ENCODE measurements at regions not wholly inside any gene's neighbourhood (a gene's known extent, or its start where the extent isn't known, plus 50 kb on each side); places are given as distances from the start of the nearest gene placed in this dataset.
A peak's percentile ranks its signal among the peaks of the same experiment; 100 is the strongest.

GRCh38 chr14:23876160-23876750 is 77.3 kb upstream of the DHRS4 start:
- Histone ChIP-seq H3K9me3 (replicated peaks in 1 of 2; ENCODE audit: control insufficient read depth in 1 of 2, insufficient read depth in 1 of 2, low read length in 2 of 2) (peaks cover 0 to 5% of the 10 kb centered on the region in 2 donors), H3K9ac (ENCODE audit: insufficient read depth, low read length, poor library complexity, severe bottlenecking) (no peak overlapping the region), H3K27me3 (ENCODE audit: control insufficient read depth in 2 of 2, insufficient read depth in 2 of 2, low read length in 2 of 2) (no peaks in the 10 kb centered on the region), H4K20me1 (ENCODE audit: insufficient read depth, low read length) (no peaks in the 10 kb centered on the region), H3K4me1 (ENCODE audit: control insufficient read depth in 1 of 2, insufficient read depth in 2 of 2, low read length in 2 of 2) (no peaks in the 10 kb centered on the region), H3K4me2 (replicated peaks; ENCODE audit: extremely low read depth, low read length, poor library complexity, severe bottlenecking) (no peak overlapping the region), H3K79me2 (ENCODE audit: insufficient read depth, low read length) (no peaks in the 10 kb centered on the region), H2AFZ (ENCODE audit: insufficient read depth, low read depth, low read length, poor library complexity, severe bottlenecking) (no peak overlapping the region), H3K4me3 (replicated peaks in 1 of 3; ENCODE audit: low read depth in 2 of 3, low read length in 3 of 3) (no peak overlapping the region), H3K27ac (ENCODE audit: low read depth in 1 of 2, low read length in 2 of 2) (no peak overlapping the region), H3K36me3 (replicated peaks in 1 of 2; ENCODE audit: control insufficient read depth in 1 of 2, insufficient read depth in 2 of 2, low read length in 2 of 2) (no peaks in the 10 kb centered on the region)
- Mint-ChIP-seq H3K36me3 (no peaks in the 10 kb centered on the region), H3K4me3 (no peak overlapping the region), H3K27ac (peak overlapping the region in 1 of 7 donors; percentile 6), H3K9me3 (peaks cover 0 to 7% (median 5%) of the 10 kb centered on the region in 7 donors), H3K27me3 (ENCODE audit: low read depth in 3 of 3) (peaks cover 2% of the 10 kb centered on the region in 3 donors), H3K4me1 (no peaks in the 10 kb centered on the region)
- intact Hi-C loops (cut with micrococcal nuclease), result no loop called here
- DNase-seq, result no peak
- TF ChIP-seq, protein P1, sequence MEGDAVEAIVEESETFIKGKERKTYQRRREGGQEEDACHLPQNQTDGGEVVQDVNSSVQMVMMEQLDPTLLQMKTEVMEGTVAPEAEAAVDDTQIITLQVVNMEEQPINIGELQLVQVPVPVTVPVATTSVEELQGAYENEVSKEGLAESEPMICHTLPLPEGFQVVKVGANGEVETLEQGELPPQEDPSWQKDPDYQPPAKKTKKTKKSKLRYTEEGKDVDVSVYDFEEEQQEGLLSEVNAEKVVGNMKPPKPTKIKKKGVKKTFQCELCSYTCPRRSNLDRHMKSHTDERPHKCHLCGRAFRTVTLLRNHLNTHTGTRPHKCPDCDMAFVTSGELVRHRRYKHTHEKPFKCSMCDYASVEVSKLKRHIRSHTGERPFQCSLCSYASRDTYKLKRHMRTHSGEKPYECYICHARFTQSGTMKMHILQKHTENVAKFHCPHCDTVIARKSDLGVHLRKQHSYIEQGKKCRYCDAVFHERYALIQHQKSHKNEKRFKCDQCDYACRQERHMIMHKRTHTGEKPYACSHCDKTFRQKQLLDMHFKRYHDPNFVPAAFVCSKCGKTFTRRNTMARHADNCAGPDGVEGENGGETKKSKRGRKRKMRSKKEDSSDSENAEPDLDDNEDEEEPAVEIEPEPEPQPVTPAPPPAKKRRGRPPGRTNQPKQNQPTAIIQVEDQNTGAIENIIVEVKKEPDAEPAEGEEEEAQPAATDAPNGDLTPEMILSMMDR (IDR thresholded peaks at IDR 0.05), result no peak
- 100% methylated on average over 2 of the region's 3 CpGs for WGBS (ENCODE audit: insufficient coverage)

GRCh38 chr14:23877111-23877510 is 76.5 kb upstream of the DHRS4 start:
- no peak for DNase-seq
- no peak overlapping the region for H3K4me3 ChIP-seq (replicated peaks in 1 of 3; ENCODE audit: low read depth in 2 of 3, low read length in 3 of 3)
- Mint-ChIP-seq H3K27me3 (ENCODE audit: low read depth in 3 of 3) (peaks cover 2% of the 10 kb centered on the region in 3 donors), H3K4me1 (no peaks in the 10 kb centered on the region), H3K4me3 (no peak overlapping the region), H3K36me3 (no peaks in the 10 kb centered on the region), H3K9me3 (peaks cover 0 to 7% (median 5%) of the 10 kb centered on the region in 7 donors), H3K27ac (no peak overlapping the region)
- no peaks in the 10 kb centered on the region for H3K27me3 ChIP-seq (ENCODE audit: control insufficient read depth in 2 of 2, insufficient read depth in 2 of 2, low read length in 2 of 2)
- TF ChIP-seq, protein P1 (IDR thresholded peaks at IDR 0.05), result no peak
- no peaks in the 10 kb centered on the region for H3K36me3 ChIP-seq (replicated peaks in 1 of 2; ENCODE audit: control insufficient read depth in 1 of 2, insufficient read depth in 2 of 2, low read length in 2 of 2)
- no peaks in the 10 kb centered on the region for H3K4me1 ChIP-seq (ENCODE audit: control insufficient read depth in 1 of 2, insufficient read depth in 2 of 2, low read length in 2 of 2)
- intact Hi-C loops (cut with micrococcal nuclease), result no loop called here
- H3K9me3 ChIP-seq (replicated peaks in 1 of 2; ENCODE audit: control insufficient read depth in 1 of 2, insufficient read depth in 1 of 2, low read length in 2 of 2), result peaks cover 0 to 5% of the 10 kb centered on the region in 2 donors
- no peak overlapping the region for H3K9ac ChIP-seq (ENCODE audit: insufficient read depth, low read length, poor library complexity, severe bottlenecking)
- H3K4me2 ChIP-seq (replicated peaks; ENCODE audit: extremely low read depth, low read length, poor library complexity, severe bottlenecking), result no peak overlapping the region
- no peak overlapping the region for H3K27ac ChIP-seq (ENCODE audit: low read depth in 1 of 2, low read length in 2 of 2)
- H4K20me1 ChIP-seq (ENCODE audit: insufficient read depth, low read length), result no peaks in the 10 kb centered on the region
- no CpG with 5 or more reads among the region's 4 CpGs for WGBS (ENCODE audit: insufficient coverage)
- no peaks in the 10 kb centered on the region for H3K79me2 ChIP-seq (ENCODE audit: insufficient read depth, low read length)
- H2AFZ ChIP-seq (ENCODE audit: insufficient read depth, low read depth, low read length, poor library complexity, severe bottlenecking), result no peak overlapping the region

All from CD14-positive monocyte (primary cell).